ENCODE measurements at regions not wholly inside any gene's neighbourhood (a gene's known extent, or its start where the extent isn't known, plus 50 kb on each side); places are given as distances from the start of the nearest gene placed in this dataset.
"Not testable (repeated sequence)": the region's sequence is repeated elsewhere in the genome, so short reads cannot be mapped to it uniquely, and the experiment has no call there.

GRCh38 chr13:99087954-99088491 lies 110.2 kb upstream of the DOCK9 start:
- H3K9ac ChIP-seq = no peak overlapping the region
- no peaks in the 10 kb centered on the region for H3K79me2 ChIP-seq
- H3K4me3 ChIP-seq (ENCODE audit: low read depth, low read length) = peak overlapping the region; percentile 80
- H3K4me2 ChIP-seq (ENCODE audit: low read length) = peak overlapping the region; percentile 75
- H3K36me3 ChIP-seq (ENCODE audit: control insufficient read depth, insufficient read depth, low read length) = no peaks in the 10 kb centered on the region
- H3K9me3 ChIP-seq (ENCODE audit: control insufficient read depth, low read length) = no peaks in the 10 kb centered on the region
- no peaks in the 10 kb centered on the region for H3K27me3 ChIP-seq (ENCODE audit: control insufficient read depth, insufficient read depth, low read length)
- TF ChIP-seq, protein P1, sequence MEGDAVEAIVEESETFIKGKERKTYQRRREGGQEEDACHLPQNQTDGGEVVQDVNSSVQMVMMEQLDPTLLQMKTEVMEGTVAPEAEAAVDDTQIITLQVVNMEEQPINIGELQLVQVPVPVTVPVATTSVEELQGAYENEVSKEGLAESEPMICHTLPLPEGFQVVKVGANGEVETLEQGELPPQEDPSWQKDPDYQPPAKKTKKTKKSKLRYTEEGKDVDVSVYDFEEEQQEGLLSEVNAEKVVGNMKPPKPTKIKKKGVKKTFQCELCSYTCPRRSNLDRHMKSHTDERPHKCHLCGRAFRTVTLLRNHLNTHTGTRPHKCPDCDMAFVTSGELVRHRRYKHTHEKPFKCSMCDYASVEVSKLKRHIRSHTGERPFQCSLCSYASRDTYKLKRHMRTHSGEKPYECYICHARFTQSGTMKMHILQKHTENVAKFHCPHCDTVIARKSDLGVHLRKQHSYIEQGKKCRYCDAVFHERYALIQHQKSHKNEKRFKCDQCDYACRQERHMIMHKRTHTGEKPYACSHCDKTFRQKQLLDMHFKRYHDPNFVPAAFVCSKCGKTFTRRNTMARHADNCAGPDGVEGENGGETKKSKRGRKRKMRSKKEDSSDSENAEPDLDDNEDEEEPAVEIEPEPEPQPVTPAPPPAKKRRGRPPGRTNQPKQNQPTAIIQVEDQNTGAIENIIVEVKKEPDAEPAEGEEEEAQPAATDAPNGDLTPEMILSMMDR (IDR thresholded peaks at IDR 0.05) = no peak
- H3K27ac ChIP-seq = peak overlapping the region; percentile 93
- peak overlapping the region; percentile 97 for H2AFZ ChIP-seq
- no peaks in the 10 kb centered on the region for H3K4me1 ChIP-seq

DNA sequence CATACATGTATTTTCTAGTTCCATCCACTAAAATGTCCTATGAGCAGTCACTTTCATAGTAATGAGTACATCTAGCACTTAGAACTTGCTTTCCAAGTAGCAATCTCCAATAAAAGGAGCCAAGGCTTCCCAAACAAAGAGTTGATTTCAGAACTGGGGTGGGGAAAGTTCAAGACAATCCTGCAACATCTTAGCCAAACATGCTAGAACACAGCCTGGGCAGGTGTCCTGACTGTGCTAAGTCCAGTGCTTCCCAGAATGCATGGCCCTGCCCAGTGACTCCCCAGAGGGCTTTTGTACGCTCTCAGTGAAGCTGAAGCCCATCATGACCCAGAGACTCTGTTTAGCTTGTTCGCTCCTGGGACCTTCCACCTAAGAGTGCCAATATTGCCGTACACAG lies 106.7 kb upstream of the UBAC2 start:
- H2AFZ ChIP-seq = no peak overlapping the region
- H3K4me2 ChIP-seq (ENCODE audit: low read length) = no peak overlapping the region
- no peak overlapping the region for H3K27ac ChIP-seq
- no peak overlapping the region for H3K9ac ChIP-seq
- H3K4me3 ChIP-seq (ENCODE audit: low read depth, low read length) = no peak overlapping the region
- TF ChIP-seq, protein P1 (IDR thresholded peaks at IDR 0.05) = no peak
- no peaks in the 10 kb centered on the region for H3K36me3 ChIP-seq (ENCODE audit: control insufficient read depth, insufficient read depth, low read length)
- H3K79me2 ChIP-seq = no peaks in the 10 kb centered on the region
- no peaks in the 10 kb centered on the region for H3K9me3 ChIP-seq (ENCODE audit: control insufficient read depth, low read length)
- H3K27me3 ChIP-seq (ENCODE audit: control insufficient read depth, insufficient read depth, low read length) = no peaks in the 10 kb centered on the region
- no peaks in the 10 kb centered on the region for H3K4me1 ChIP-seq

DNA sequence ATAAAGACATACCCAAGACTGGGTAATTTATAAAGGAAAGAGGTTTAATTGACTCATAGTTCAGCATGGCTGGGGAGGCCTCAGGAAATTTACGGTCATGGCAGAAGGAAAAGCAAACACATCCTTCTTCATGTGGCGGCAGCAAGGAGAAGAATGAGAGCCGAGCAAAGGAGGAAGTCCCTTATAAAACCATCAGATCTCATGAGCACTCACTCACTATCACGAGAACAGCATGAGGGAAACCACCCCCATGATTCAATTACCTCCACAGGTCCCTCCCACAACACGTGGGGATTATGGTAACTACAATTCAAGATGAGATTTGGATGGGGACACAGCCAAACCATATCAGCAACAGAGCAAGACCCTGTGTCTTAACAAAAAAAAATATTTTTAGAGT lies 98.8 kb upstream of the UBAC2 start:
- H3K4me1 ChIP-seq; H3K9me3 ChIP-seq (ENCODE audit: control insufficient read depth, low read length); H2AFZ ChIP-seq; H3K4me3 ChIP-seq (ENCODE audit: low read depth, low read length); H3K9ac ChIP-seq; H3K27me3 ChIP-seq (ENCODE audit: control insufficient read depth, insufficient read depth, low read length); H3K36me3 ChIP-seq (ENCODE audit: control insufficient read depth, insufficient read depth, low read length); H3K4me2 ChIP-seq (ENCODE audit: low read length); H3K79me2 ChIP-seq; H3K27ac ChIP-seq: not testable (repeated sequence)

- H3K4me1 ChIP-seq = no peaks in the 10 kb centered on the region
- H3K4me3 ChIP-seq (ENCODE audit: low read depth, low read length) = no peak overlapping the region
- H3K36me3 ChIP-seq (ENCODE audit: control insufficient read depth, insufficient read depth, low read length) = no peaks in the 10 kb centered on the region
- H3K4me2 ChIP-seq (ENCODE audit: low read length) = no peak overlapping the region
- TF ChIP-seq, protein P1 (IDR thresholded peaks at IDR 0.05) = no peak
- H3K27me3 ChIP-seq (ENCODE audit: control insufficient read depth, insufficient read depth, low read length) = peaks cover 2% of the 10 kb centered on the region
- H3K9ac ChIP-seq = no peak overlapping the region
- no peak overlapping the region for H3K27ac ChIP-seq
- no peak overlapping the region for H2AFZ ChIP-seq
- no peaks in the 10 kb centered on the region for H3K9me3 ChIP-seq (ENCODE audit: control insufficient read depth, low read length)
- H3K79me2 ChIP-seq = no peaks in the 10 kb centered on the region
Observed at GRCh38 chr13:99103536-99103935, 97.1 kb upstream of the UBAC2 start.

DNA sequence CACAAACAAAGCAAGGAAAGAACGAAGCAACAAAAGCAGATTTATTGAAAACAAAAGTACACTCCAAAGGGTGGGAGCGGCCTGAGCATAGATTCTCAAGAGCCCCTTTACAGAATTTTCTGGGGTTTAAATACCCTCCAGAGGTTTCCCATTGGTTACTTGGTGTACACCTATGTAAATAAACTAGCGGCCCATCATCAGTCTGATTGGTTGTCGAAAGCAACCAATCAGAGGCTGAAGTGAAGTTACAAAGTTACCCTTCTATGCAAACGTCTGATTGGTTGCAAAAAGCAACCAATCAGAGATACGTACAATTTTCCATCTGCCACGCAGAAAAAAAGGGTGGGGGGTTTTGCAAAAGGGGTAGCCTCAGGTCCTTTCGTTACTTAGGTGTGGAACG lies 96.3 kb upstream of the UBAC2 start:
- Histone ChIP-seq H3K79me2 (no peaks in the 10 kb centered on the region), H3K27ac (no peak overlapping the region), H2AFZ (no peak overlapping the region), H3K4me2 (ENCODE audit: low read length) (no peak overlapping the region), H3K27me3 (ENCODE audit: control insufficient read depth, insufficient read depth, low read length) (peaks cover 2% of the 10 kb centered on the region), H3K9me3 (ENCODE audit: control insufficient read depth, low read length) (no peaks in the 10 kb centered on the region), H3K4me1 (no peaks in the 10 kb centered on the region), H3K4me3 (ENCODE audit: low read depth, low read length) (no peak overlapping the region), H3K9ac (no peak overlapping the region), H3K36me3 (ENCODE audit: control insufficient read depth, insufficient read depth, low read length) (no peaks in the 10 kb centered on the region)
- TF ChIP-seq, protein P1 (IDR thresholded peaks at IDR 0.05) = no peak

Measured in parathyroid adenoma (tissue), 2 donors.